IMR-90 (cell line): ENCODE measurements at regions not wholly inside any gene's neighbourhood (a gene's known extent, or its start where the extent isn't known, plus 50 kb on each side); places are given as distances from the start of the nearest gene placed in this dataset.

Experiments
- ATAC-seq: fragments of 200-7000 bp; cut with Tn5 transposase; 2 replicates; pipeline ENCODE4 v1.9.1; 2020; ENCODE audit warnings: low read depth, mild to moderate bottlenecking, moderate library complexity
- BruUV-seq: library from RNA; stranded (reverse); fragments of 400-500 nt; replicated peaks from 2 replicates; lab custom pipeline; 2021; lab: Mats Ljungman, UMichigan
- CTCF ChIA-PET: fragments of 300-600 bp; formaldehyde crosslinking; extraction: SDS; loops from one replicate; lab custom pipeline; 2021; ENCODE audit warnings: antibody characterized with exemption; lab: Yijun Ruan, JAX
- POLR2A ChIA-PET: fragments of 300-600 bp; sonication (Branson Sonifier 250); formaldehyde crosslinking; loops from one replicate; lab custom pipeline; 2022; ENCODE audit warnings: antibody characterized with exemption; ENCODE audit not compliant: unreplicated experiment; lab: Charles Lee
- DNase-seq: peaks from one replicate; pipeline ENCODE4 v3.0.0; 2013
- H2AFZ ChIP-seq: replicated peaks from 2 replicates; pipeline ENCODE3; 2013; ENCODE audit warnings: low read length, mild to moderate bottlenecking; ENCODE audit not compliant: poor library complexity
- H2AK5ac ChIP-seq: 2 replicates; pipeline ENCODE4 v1.6.1; 2013; ENCODE audit warnings: low read depth, low read length, inconsistent platforms
- H2AK9ac ChIP-seq: replicated peaks from 2 replicates; pipeline ENCODE3; 2013; ENCODE audit warnings: mild to moderate bottlenecking, low read depth, low read length, moderate library complexity; ENCODE audit not compliant: poor library complexity
- H2BK120ac ChIP-seq: 2 replicates; pipeline ENCODE4 v1.6.1; 2013; ENCODE audit warnings: low read depth, low read length, inconsistent platforms
- H2BK15ac ChIP-seq: 3 replicates; pipeline ENCODE4 v1.6.1; 2013; ENCODE audit warnings: low read depth, low read length, inconsistent platforms
- H2BK20ac ChIP-seq: 2 replicates; pipeline ENCODE4 v1.6.1; 2013; ENCODE audit warnings: low read depth, mild to moderate bottlenecking, inconsistent platforms, low read length, moderate library complexity
- H2BK5ac ChIP-seq: 2 replicates; pipeline ENCODE4 v1.6.1; 2013; ENCODE audit warnings: mild to moderate bottlenecking, low read depth, low read length, inconsistent platforms; ENCODE audit not compliant: poor library complexity, severe bottlenecking
- H3K14ac ChIP-seq: replicated peaks from 2 replicates; pipeline ENCODE4 v1.6.1; 2013; ENCODE audit warnings: low read depth, low read length, inconsistent platforms
- H3K18ac ChIP-seq: 2 replicates; pipeline ENCODE4 v1.6.1; 2013; ENCODE audit warnings: low read depth, low read length, control low read depth
- H3K23ac ChIP-seq: 2 replicates; pipeline ENCODE4 v1.6.1; 2013; ENCODE audit warnings: low read depth, low read length, inconsistent platforms
- H3K27ac ChIP-seq: 2 replicates; pipeline ENCODE4 v1.5.1; 2013; ENCODE audit warnings: mild to moderate bottlenecking, control low read depth, low read length; ENCODE audit not compliant: insufficient read depth
- H3K27me3 ChIP-seq: 2 replicates; pipeline ENCODE4 v1.6.1; 2013; ENCODE audit warnings: low read length; ENCODE audit not compliant: control insufficient read depth, insufficient read depth
- H3K36me3 ChIP-seq: 2 replicates; pipeline ENCODE4 v1.6.1; 2013; ENCODE audit warnings: low read length, mixed read lengths; ENCODE audit not compliant: control insufficient read depth, insufficient read depth
- H3K4ac ChIP-seq: 2 replicates; pipeline ENCODE4 v1.6.1; 2013; ENCODE audit warnings: low read depth, low read length, inconsistent platforms
- H3K4me1 ChIP-seq: 2 replicates; pipeline ENCODE4 v1.6.1; 2013; ENCODE audit warnings: low read length, mixed read lengths; ENCODE audit not compliant: control insufficient read depth, insufficient read depth
- H3K4me2 ChIP-seq: 2 replicates; pipeline ENCODE4 v1.6.1; 2013; ENCODE audit warnings: low read depth, mild to moderate bottlenecking, control low read depth, low read length, moderate library complexity
- H3K4me3 ChIP-seq: 2 replicates; pipeline ENCODE4 v1.5.1; 2013; ENCODE audit warnings: low read depth, mild to moderate bottlenecking, control low read depth, low read length, moderate library complexity; ENCODE audit not compliant: insufficient read depth
- H3K56ac ChIP-seq: 2 replicates; pipeline ENCODE4 v1.6.1; 2013; ENCODE audit warnings: low read length, inconsistent platforms; ENCODE audit not compliant: insufficient read depth; ENCODE audit errors: extremely low read depth
- H3K79me1 ChIP-seq, 2 experiments: 2 replicates each; pipeline ENCODE4 v1.6.1; 2013; ENCODE audit warnings: low read length in 2 of 2, inconsistent platforms in 1 of 2, low read depth in 1 of 2
- H3K9ac ChIP-seq: 2 replicates; pipeline ENCODE4 v1.6.1; 2013; ENCODE audit warnings: low read depth, low read length, control low read depth
- H3K9me1 ChIP-seq: 2 replicates; pipeline ENCODE4 v1.6.1; 2013; ENCODE audit warnings: low read length, inconsistent platforms; ENCODE audit not compliant: insufficient read depth
- H3K9me3 ChIP-seq: 2 replicates; pipeline ENCODE4 v1.6.1; 2013; ENCODE audit warnings: low read length; ENCODE audit not compliant: control insufficient read depth, insufficient read depth
- H4K20me1 ChIP-seq: 2 replicates; pipeline ENCODE4 v1.6.1; 2013; ENCODE audit warnings: low read length, inconsistent platforms; ENCODE audit not compliant: insufficient read depth
- H4K5ac ChIP-seq: 2 replicates; pipeline ENCODE4 v1.6.1; 2013; ENCODE audit warnings: mild to moderate bottlenecking, low read depth, low read length, control low read depth
- H4K8ac ChIP-seq, 2 experiments: 2 replicates each; pipeline ENCODE4 v1.6.1; 2013; ENCODE audit warnings: low read depth in 2 of 2, low read length in 2 of 2, control low read depth in 1 of 2, inconsistent platforms in 1 of 2
- H4K91ac ChIP-seq: 2 replicates; pipeline ENCODE4 v1.6.1; 2013; ENCODE audit warnings: low read depth, low read length, inconsistent platforms; ENCODE audit not compliant: insufficient read depth
- RCOR1 ChIP-seq: IDR thresholded peaks from 2 replicates; pipeline ENCODE4 v1.6.1; 2012; ENCODE audit warnings: mild to moderate bottlenecking, low read length, improper control_type of control experiment; ENCODE audit not compliant: insufficient replicate concordance
- WGBS, 2 experiments: methylation state at CpG; one replicate each; pipeline versions ENCODE4 v1.1.5 to v1.1.7; 2013; ENCODE audit warnings: missing lambda C conversion rate in 2 of 2; ENCODE audit not compliant: insufficient read length in 1 of 2; ENCODE audit errors: extremely low coverage in 2 of 2; 5-methylcytosine and 5-hydroxymethylcytosine counted together
- dilution Hi-C: fragments of 300-500 bp; cut with HindIII; formaldehyde crosslinking; loops from one replicate; pipeline ENCODE4 v1.14.3; 2018; ENCODE audit warnings: low sequenced_read_pairs; ENCODE audit not compliant: unreplicated experiment
- in situ Hi-C: fragments of 300-500 bp; cut with MboI; formaldehyde crosslinking; loops from 3 replicates; pipeline ENCODE4 v1.14.3; 2019; ENCODE audit warnings: low sequenced_read_pairs, inconsistent platforms, mixed read lengths
- intact Hi-C: fragments of 100-400 bp; cut with micrococcal nuclease; formaldehyde crosslinking; loops from 2 replicates; pipeline ENCODE4 v1.10.0; 2022

DNA sequence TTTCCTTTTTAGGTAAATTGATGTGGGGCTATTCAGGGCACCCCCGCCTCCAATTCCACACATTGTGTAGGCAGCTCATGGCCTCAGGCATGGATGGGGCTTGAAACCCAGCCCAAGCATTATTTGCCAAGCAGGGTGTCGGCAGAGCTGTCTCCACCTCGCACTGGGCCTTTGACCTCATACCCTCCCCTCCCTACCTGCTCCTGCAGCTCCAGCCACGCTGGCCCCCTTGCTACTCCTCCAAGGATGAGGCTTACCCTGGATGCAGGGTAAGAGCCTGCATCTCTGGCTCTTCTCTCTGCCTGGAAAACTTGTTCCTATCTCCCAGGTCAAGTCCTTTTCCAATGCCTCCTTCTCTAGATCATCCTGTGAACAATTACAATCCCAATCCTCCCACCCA is 232.6 kb downstream of the SOD2 start:
- Histone ChIP-seq H3K4me3 (no peak overlapping the region), H2AK5ac (no peak overlapping the region), H4K8ac (no peak overlapping the region), H3K4me2 (no peak overlapping the region), H3K56ac (no peak overlapping the region), H2AK9ac (no peak overlapping the region), H2BK120ac (no peak overlapping the region), H4K20me1 (no peaks in the 10 kb centered on the region), H3K4ac (no peak overlapping the region), H3K36me3 (no peaks in the 10 kb centered on the region), H2BK5ac (no peak overlapping the region), H3K14ac (no peak overlapping the region), H3K79me1 (no peaks in the 10 kb centered on the region), H3K9me1 (no peaks in the 10 kb centered on the region), H3K9ac (no peak overlapping the region), H3K9me3 (no peaks in the 10 kb centered on the region), H3K27ac (no peak overlapping the region), H2BK20ac (no peak overlapping the region), H3K18ac (no peak overlapping the region), H4K91ac (no peak overlapping the region), H2AFZ (no peak overlapping the region), H3K27me3 (no peaks in the 10 kb centered on the region), H3K23ac (no peak overlapping the region), H4K5ac (no peak overlapping the region), H3K4me1 (no peaks in the 10 kb centered on the region), H2BK15ac (no peak overlapping the region)
- DNase-seq = no peak
- ATAC-seq = no peak
- POLR2A ChIA-PET = no interaction called here
- in situ Hi-C loops = no loop called here
- WGBS, 2 experiments = 31% methylated on average over 3 of the region's 4 CpGs; no CpG with 5 or more reads in 1 of the 2 experiments
- BruUV-seq = no TSS peak
- intact Hi-C loops = loop anchor here (2.0 kb wide), 1 partner anchor 286 kb away; no protein-coding TSS in a partner anchor
- dilution Hi-C loops = no loop called here
- CTCF ChIA-PET = no interaction called here
- no peak for TF ChIP-seq RCOR1
